Astrocyte (in vitro differentiated cells and primary cell): ENCODE measurements at regions not wholly inside any gene's neighbourhood (a gene's known extent, or its start where the extent isn't known, plus 50 kb on each side); places are given as distances from the start of the nearest gene placed in this dataset.

ENCODE experiments used
- DNase-seq: peaks from one replicate; pipeline ENCODE4 v3.0.0-alpha.2; 2010; ENCODE audit warnings: low read depth
- FAIRE-seq: peaks from 2 replicates; lab custom pipeline; 2011; peaks lifted over from hg19 to GRCh38; lab: Jason Lieb, UNC
- H2AFZ ChIP-seq: 2 replicates; pipeline ENCODE4 v1.6.0; 2012; ENCODE audit warnings: low read depth, low read length, inconsistent platforms
- H3K27ac ChIP-seq: 2 replicates; pipeline ENCODE4 v1.5.1; 2011; ENCODE audit warnings: low read depth, low read length, inconsistent platforms
- H3K27me3 ChIP-seq: 2 replicates; pipeline ENCODE4 v1.6.0; 2011; ENCODE audit warnings: low read length, inconsistent platforms; ENCODE audit not compliant: insufficient read depth
- H3K36me3 ChIP-seq: 2 replicates; pipeline ENCODE4 v1.5.1; 2011; ENCODE audit warnings: low read length, inconsistent platforms; ENCODE audit not compliant: insufficient read depth
- H3K4me1 ChIP-seq: 2 replicates; pipeline ENCODE4 v1.5.1; 2011; ENCODE audit warnings: low read length, inconsistent platforms; ENCODE audit not compliant: insufficient read depth
- H3K4me2 ChIP-seq: 2 replicates; pipeline ENCODE4 v1.6.0; 2012; ENCODE audit warnings: low read length, inconsistent platforms
- H3K4me3 ChIP-seq: 2 replicates; pipeline ENCODE4 v1.5.1; 2011; ENCODE audit warnings: low read depth, mild to moderate bottlenecking, low read length, inconsistent platforms; ENCODE audit not compliant: insufficient read depth
- H3K79me2 ChIP-seq: 2 replicates; pipeline ENCODE4 v1.6.0; 2012; ENCODE audit warnings: mild to moderate bottlenecking, low read length, inconsistent platforms; ENCODE audit not compliant: insufficient read depth
- H3K9ac ChIP-seq: 2 replicates; pipeline ENCODE4 v1.6.0; 2012; ENCODE audit warnings: mild to moderate bottlenecking, low read length, inconsistent platforms
- H3K9me3 ChIP-seq: 2 replicates; pipeline ENCODE4 v1.5.1; 2012; ENCODE audit warnings: low read depth, mild to moderate bottlenecking, low read length, inconsistent platforms; ENCODE audit not compliant: insufficient read depth
- H4K20me1 ChIP-seq: 2 replicates; pipeline ENCODE4 v1.6.0; 2012; ENCODE audit warnings: low read length, inconsistent platforms; ENCODE audit not compliant: insufficient read depth
- H3K27ac Mint-ChIP-seq: one replicate; pipeline ENCODE4 v1.8.0; 2021; ENCODE audit warnings: mild to moderate bottlenecking, mixed read lengths; ENCODE audit not compliant: unreplicated experiment
- H3K27me3 Mint-ChIP-seq: one replicate; pipeline ENCODE4 v1.8.0; 2021; ENCODE audit warnings: low read depth, mixed read lengths; ENCODE audit not compliant: unreplicated experiment
- H3K36me3 Mint-ChIP-seq: one replicate; pipeline ENCODE4 v1.8.0; 2021; ENCODE audit warnings: low read depth, mixed read lengths; ENCODE audit not compliant: unreplicated experiment
- H3K4me1 Mint-ChIP-seq: one replicate; pipeline ENCODE4 v1.8.0; 2021; ENCODE audit warnings: low read depth, mixed read lengths; ENCODE audit not compliant: unreplicated experiment
- H3K4me3 Mint-ChIP-seq: one replicate; pipeline ENCODE4 v1.8.0; 2021; ENCODE audit warnings: mild to moderate bottlenecking, moderate library complexity, mixed read lengths; ENCODE audit not compliant: unreplicated experiment
- H3K9me3 Mint-ChIP-seq: one replicate; pipeline ENCODE4 v1.8.0; 2021; ENCODE audit warnings: mild to moderate bottlenecking, mixed read lengths; ENCODE audit not compliant: unreplicated experiment
- CTCF ChIP-seq: IDR thresholded peaks from 2 replicates; pipeline ENCODE4 v1.5.1; 2011; ENCODE audit warnings: low read depth, mild to moderate bottlenecking, inconsistent platforms, low read length, moderate library complexity; ENCODE audit not compliant: insufficient read depth
- EZH2 ChIP-seq: IDR thresholded peaks from 2 replicates; pipeline ENCODE4 v1.6.1; 2012; ENCODE audit warnings: mild to moderate bottlenecking, low read length, inconsistent platforms; ENCODE audit not compliant: insufficient read depth

GRCh38 chr2:19763731-19764130 lies 138.1 kb downstream of the TTC32 start:
- Mint-ChIP-seq H3K9me3 (peaks cover 3% of the 10 kb centered on the region), H3K4me1 (peaks cover 20% of the 10 kb centered on the region), H3K36me3 (no peaks in the 10 kb centered on the region), H3K27ac (no peak overlapping the region), H3K4me3 (no peak overlapping the region), H3K27me3 (peaks cover 2% of the 10 kb centered on the region)
- FAIRE-seq = no peak
- Histone ChIP-seq H3K27me3 (no peaks in the 10 kb centered on the region), H3K4me1 (peaks cover 8% of the 10 kb centered on the region), H3K9me3 (no peaks in the 10 kb centered on the region), H3K9ac (no peak overlapping the region), H3K79me2 (no peaks in the 10 kb centered on the region), H4K20me1 (no peaks in the 10 kb centered on the region), H3K36me3 (no peaks in the 10 kb centered on the region), H3K27ac (no peak overlapping the region), H3K4me2 (no peak overlapping the region), H3K4me3 (no peak overlapping the region), H2AFZ (no peak overlapping the region)
- no peak for TF ChIP-seq CTCF
- TF ChIP-seq EZH2 = no peak
- DNase-seq = no peak

- H3K9me3 Mint-ChIP-seq = peaks cover 3% of the 10 kb centered on the region
- peaks cover 19% of the 10 kb centered on the region for H3K4me1 Mint-ChIP-seq
Measured at GRCh38 chr2:19762959-19763605, 138.7 kb downstream of the TTC32 start.

More at GRCh38 chr2:19762959-19763605, 138.7 kb downstream of the TTC32 start:
- Histone ChIP-seq H3K9me3 (no peaks in the 10 kb centered on the region), H2AFZ (no peak overlapping the region), H3K9ac (no peak overlapping the region), H3K36me3 (no peaks in the 10 kb centered on the region), H3K27ac (no peak overlapping the region), H3K79me2 (no peaks in the 10 kb centered on the region), H3K27me3 (no peaks in the 10 kb centered on the region), H3K4me2 (no peak overlapping the region), H3K4me3 (no peak overlapping the region), H3K4me1 (peaks cover 8% of the 10 kb centered on the region), H4K20me1 (no peaks in the 10 kb centered on the region)
- TF ChIP-seq EZH2 (no peak), CTCF (no peak)
- Mint-ChIP-seq H3K36me3 (no peaks in the 10 kb centered on the region), H3K4me3 (no peak overlapping the region), H3K27me3 (peaks cover 2% of the 10 kb centered on the region), H3K27ac (no peak overlapping the region)
- no peak for DNase-seq
- no peak for FAIRE-seq
